Lower leg skin (tissue), 3 donors: ENCODE measurements at regions not wholly inside any gene's neighbourhood (a gene's known extent, or its start where the extent isn't known, plus 50 kb on each side); places are given as distances from the start of the nearest gene placed in this dataset.

ENCODE experiments used
- POLR2A ChIP-seq, 2 donors: fragments of 450-650 bp; IDR thresholded peaks; one replicate each; pipeline ENCODE4 v1.6.1; 2016 to 2017; ENCODE audit warnings: antibody characterized with exemption in 2 of 2, mild to moderate bottlenecking in 1 of 2, moderate library complexity in 1 of 2
- TF ChIP-seq, protein P1 (sequence below), 3 donors: fragments of 450-650 bp; IDR thresholded peaks; one replicate each; pipeline ENCODE4 v1.5.1; 2016; ENCODE audit warnings: antibody characterized with exemption in 3 of 3, mild to moderate bottlenecking in 3 of 3, moderate library complexity in 2 of 3

DNA sequence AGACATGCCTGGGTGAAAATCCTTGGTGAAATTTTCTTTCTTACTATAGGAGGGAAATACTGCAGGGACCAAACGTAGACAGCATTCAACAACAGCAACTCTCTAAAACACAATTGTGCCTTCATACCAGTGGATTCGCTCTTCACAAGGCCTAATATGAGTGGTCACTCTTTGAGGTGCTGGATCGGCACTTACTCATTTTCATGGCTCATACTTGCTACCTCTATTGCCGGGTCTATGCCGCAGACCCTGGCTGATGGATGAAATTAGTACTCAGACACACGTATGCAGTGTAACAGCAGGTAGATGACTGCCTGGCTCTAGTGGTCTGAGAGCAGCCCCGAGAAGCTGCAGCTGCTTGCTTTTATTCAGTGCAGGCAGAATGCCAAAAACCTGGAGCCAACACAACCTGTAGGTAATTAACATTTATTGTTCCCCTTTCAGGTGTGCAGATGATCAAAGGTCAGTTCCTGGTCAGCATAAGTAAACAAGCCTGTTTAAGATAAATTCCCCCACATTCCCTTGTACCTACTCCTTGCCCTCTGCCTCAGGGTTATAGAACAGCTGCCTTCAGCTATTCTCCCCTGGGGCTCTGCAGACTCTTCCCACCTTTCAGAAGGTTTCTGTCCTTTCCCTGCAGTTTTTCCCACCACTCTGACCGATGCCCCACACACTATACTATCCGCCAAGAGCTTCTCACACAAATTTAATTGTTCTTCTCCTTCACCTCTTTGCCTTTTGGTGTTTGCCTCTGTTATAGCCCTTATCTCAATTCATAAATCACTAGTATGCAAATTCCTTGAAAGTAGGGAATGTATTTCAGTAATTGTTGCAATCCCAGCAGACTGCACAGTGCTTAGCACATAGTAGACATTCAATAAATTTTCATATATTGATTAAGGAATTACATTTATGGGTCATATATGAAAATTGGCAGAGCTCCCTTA lies 210.0 kb downstream of the SPANXN3 start:
- TF ChIP-seq, protein P1, sequence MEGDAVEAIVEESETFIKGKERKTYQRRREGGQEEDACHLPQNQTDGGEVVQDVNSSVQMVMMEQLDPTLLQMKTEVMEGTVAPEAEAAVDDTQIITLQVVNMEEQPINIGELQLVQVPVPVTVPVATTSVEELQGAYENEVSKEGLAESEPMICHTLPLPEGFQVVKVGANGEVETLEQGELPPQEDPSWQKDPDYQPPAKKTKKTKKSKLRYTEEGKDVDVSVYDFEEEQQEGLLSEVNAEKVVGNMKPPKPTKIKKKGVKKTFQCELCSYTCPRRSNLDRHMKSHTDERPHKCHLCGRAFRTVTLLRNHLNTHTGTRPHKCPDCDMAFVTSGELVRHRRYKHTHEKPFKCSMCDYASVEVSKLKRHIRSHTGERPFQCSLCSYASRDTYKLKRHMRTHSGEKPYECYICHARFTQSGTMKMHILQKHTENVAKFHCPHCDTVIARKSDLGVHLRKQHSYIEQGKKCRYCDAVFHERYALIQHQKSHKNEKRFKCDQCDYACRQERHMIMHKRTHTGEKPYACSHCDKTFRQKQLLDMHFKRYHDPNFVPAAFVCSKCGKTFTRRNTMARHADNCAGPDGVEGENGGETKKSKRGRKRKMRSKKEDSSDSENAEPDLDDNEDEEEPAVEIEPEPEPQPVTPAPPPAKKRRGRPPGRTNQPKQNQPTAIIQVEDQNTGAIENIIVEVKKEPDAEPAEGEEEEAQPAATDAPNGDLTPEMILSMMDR (IDR thresholded peaks at IDR 0.05) = no peak
- no peak for TF ChIP-seq POLR2A (IDR thresholded peaks at IDR 0.05)
